Gastrocnemius medialis (tissue), 4 donors: ENCODE measurements at regions not wholly inside any gene's neighbourhood (a gene's known extent, or its start where the extent isn't known, plus 50 kb on each side); places are given as distances from the start of the nearest gene placed in this dataset.

Source experiments
- POLR2A ChIP-seq, 2 donors: fragments of 450-650 bp; IDR thresholded peaks; one replicate each; pipeline ENCODE4 v1.6.1; 2017; ENCODE audit warnings: antibody characterized with exemption in 2 of 2, mild to moderate bottlenecking in 2 of 2, moderate library complexity in 2 of 2
- TF ChIP-seq, protein P1 (sequence below), 5 experiments: fragments of 450-650 bp in 3 of 5; fragments of 200-600 bp in 2 of 5; sonication (generic) in 2 of 5; IDR thresholded peaks in 4 of 5; conservative IDR thresholded peaks in 1 of 5; 1 replicate in 4 of 5; 2 replicates in 1 of 5; pipeline ENCODE4 v1.5.1; 2016 to 2019; ENCODE audit warnings: antibody characterized with exemption in 5 of 5, mild to moderate bottlenecking in 3 of 5, moderate library complexity in 3 of 5

DNA sequence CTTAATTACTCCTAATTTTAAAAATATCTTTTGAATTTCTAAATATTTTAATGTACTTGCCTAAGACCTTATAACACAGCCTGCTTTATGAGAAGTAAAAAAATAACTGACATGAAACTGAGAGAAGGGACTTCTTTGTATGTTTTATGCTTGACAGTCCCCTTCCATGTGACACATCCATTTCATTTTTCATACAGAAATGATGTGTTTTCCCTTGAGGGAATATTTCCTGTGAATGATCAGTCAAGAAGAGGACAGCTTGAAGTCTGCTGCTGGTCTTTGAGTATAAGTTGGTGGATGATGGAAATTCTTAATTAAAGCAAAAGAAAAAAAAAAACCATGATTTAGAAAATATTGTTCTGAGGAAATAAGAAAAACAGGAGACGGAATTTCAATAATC lies 230.4 kb upstream of the KLHL1 start:
- TF ChIP-seq POLR2A (IDR thresholded peaks at IDR 0.05): no peak
- TF ChIP-seq, protein P1, sequence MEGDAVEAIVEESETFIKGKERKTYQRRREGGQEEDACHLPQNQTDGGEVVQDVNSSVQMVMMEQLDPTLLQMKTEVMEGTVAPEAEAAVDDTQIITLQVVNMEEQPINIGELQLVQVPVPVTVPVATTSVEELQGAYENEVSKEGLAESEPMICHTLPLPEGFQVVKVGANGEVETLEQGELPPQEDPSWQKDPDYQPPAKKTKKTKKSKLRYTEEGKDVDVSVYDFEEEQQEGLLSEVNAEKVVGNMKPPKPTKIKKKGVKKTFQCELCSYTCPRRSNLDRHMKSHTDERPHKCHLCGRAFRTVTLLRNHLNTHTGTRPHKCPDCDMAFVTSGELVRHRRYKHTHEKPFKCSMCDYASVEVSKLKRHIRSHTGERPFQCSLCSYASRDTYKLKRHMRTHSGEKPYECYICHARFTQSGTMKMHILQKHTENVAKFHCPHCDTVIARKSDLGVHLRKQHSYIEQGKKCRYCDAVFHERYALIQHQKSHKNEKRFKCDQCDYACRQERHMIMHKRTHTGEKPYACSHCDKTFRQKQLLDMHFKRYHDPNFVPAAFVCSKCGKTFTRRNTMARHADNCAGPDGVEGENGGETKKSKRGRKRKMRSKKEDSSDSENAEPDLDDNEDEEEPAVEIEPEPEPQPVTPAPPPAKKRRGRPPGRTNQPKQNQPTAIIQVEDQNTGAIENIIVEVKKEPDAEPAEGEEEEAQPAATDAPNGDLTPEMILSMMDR (IDR thresholded peaks at IDR 0.05 in 4 of 5, conservative IDR thresholded peaks at IDR 0.05 in 1 of 5): no peak
